Neuronal stem cell (in vitro differentiated cells): ENCODE measurements at regions not wholly inside any gene's neighbourhood (a gene's known extent, or its start where the extent isn't known, plus 50 kb on each side); places are given as distances from the start of the nearest gene placed in this dataset.
"Not testable (repeated sequence)": the region's sequence is repeated elsewhere in the genome, so short reads cannot be mapped to it uniquely, and the experiment has no call there.

Source experiments
- DNase-seq: peaks from one replicate; pipeline ENCODE4 v3.0.0-alpha.2; 2013; ENCODE audit warnings: low spot score
- H2AFZ ChIP-seq: one replicate; pipeline ENCODE4 v1.6.1; 2013; ENCODE audit warnings: mild to moderate bottlenecking, low read length, inconsistent platforms
- H2AK5ac ChIP-seq: 2 replicates; pipeline ENCODE4 v1.6.1; 2013; ENCODE audit warnings: low read depth, mild to moderate bottlenecking, inconsistent platforms, low read length, moderate library complexity, mixed read lengths
- H2BK120ac ChIP-seq: 2 replicates; pipeline ENCODE4 v1.6.1; 2013; ENCODE audit warnings: low read depth, mild to moderate bottlenecking, inconsistent platforms, low read length, moderate library complexity, mixed read lengths
- H2BK12ac ChIP-seq: one replicate; pipeline ENCODE4 v1.6.1; 2013; ENCODE audit warnings: low read length, inconsistent platforms
- H2BK15ac ChIP-seq: 2 replicates; pipeline ENCODE4 v1.6.1; 2013; ENCODE audit warnings: mild to moderate bottlenecking, low read length, inconsistent platforms, mixed read lengths
- H2BK5ac ChIP-seq: one replicate; pipeline ENCODE4 v1.6.1; 2013; ENCODE audit warnings: inconsistent platforms, mild to moderate bottlenecking, low read length, moderate library complexity
- H3K14ac ChIP-seq: one replicate; pipeline ENCODE4 v1.6.1; 2013; ENCODE audit warnings: low read length, inconsistent platforms
- H3K18ac ChIP-seq: 2 replicates; pipeline ENCODE4 v1.6.1; 2013; ENCODE audit warnings: low read length, inconsistent platforms
- H3K23ac ChIP-seq: 2 replicates; pipeline ENCODE4 v1.6.1; 2013; ENCODE audit warnings: low read depth, mild to moderate bottlenecking, mixed read lengths, low read length, inconsistent platforms; ENCODE audit not compliant: poor library complexity
- H3K27ac ChIP-seq: replicated peaks from 3 replicates; pipeline ENCODE4 v1.5.1; 2013; ENCODE audit warnings: low read length, inconsistent platforms
- H3K27me3 ChIP-seq, 3 experiments: 2 replicates each; pipeline ENCODE4 v1.6.1; 2013; ENCODE audit warnings: low read length in 3 of 3, mild to moderate bottlenecking in 2 of 3, inconsistent platforms in 1 of 3, low read depth in 1 of 3, mixed read lengths in 1 of 3, moderate library complexity in 1 of 3; ENCODE audit not compliant: control insufficient read depth in 3 of 3, insufficient read depth in 3 of 3
- H3K36me3 ChIP-seq, 2 donors: replicated peaks in 1 of 2; 2 replicates each; pipeline ENCODE4 v1.6.1; 2013; ENCODE audit warnings: low read length in 2 of 2; ENCODE audit not compliant: control insufficient read depth in 2 of 2, insufficient read depth in 2 of 2
- H3K4ac ChIP-seq: 2 replicates; pipeline ENCODE4 v1.6.1; 2013; ENCODE audit warnings: inconsistent platforms, mild to moderate bottlenecking, low read length, moderate library complexity
- H3K4me1 ChIP-seq, 2 donors: 1 replicate in 1 of 2; 2 replicates in 1 of 2; pipeline ENCODE4 v1.6.1; 2013; ENCODE audit warnings: low read length in 2 of 2, low read depth in 1 of 2; ENCODE audit not compliant: control insufficient read depth in 2 of 2, insufficient read depth in 1 of 2
- H3K4me2 ChIP-seq: one replicate; pipeline ENCODE4 v1.6.1; 2013; ENCODE audit warnings: mild to moderate bottlenecking, low read length, inconsistent platforms; ENCODE audit not compliant: insufficient read depth, poor library complexity, severe bottlenecking
- H3K4me3 ChIP-seq, 2 donors: 2 replicates each; pipeline ENCODE4 v1.5.1; 2013; ENCODE audit warnings: low read length in 2 of 2, mild to moderate bottlenecking in 2 of 2, inconsistent platforms in 1 of 2, moderate library complexity in 1 of 2
- H3K79me1 ChIP-seq: one replicate; pipeline ENCODE4 v1.6.1; 2013; ENCODE audit warnings: low read depth, mild to moderate bottlenecking, inconsistent platforms, low read length, moderate library complexity
- H3K9ac ChIP-seq: one replicate; pipeline ENCODE4 v1.6.1; 2013; ENCODE audit warnings: mild to moderate bottlenecking, low read depth, low read length, inconsistent platforms; ENCODE audit not compliant: poor library complexity
- H3K9me3 ChIP-seq, 2 donors: replicated peaks in 1 of 2; 2 replicates each; pipeline versions ENCODE3 to v1.6.1; 2013; ENCODE audit warnings: low read length in 2 of 2, mild to moderate bottlenecking in 2 of 2, inconsistent platforms in 1 of 2, low read depth in 1 of 2, mixed read lengths in 1 of 2, moderate library complexity in 1 of 2; ENCODE audit not compliant: control insufficient read depth in 2 of 2, insufficient read depth in 1 of 2
- H4K8ac ChIP-seq: one replicate; pipeline ENCODE4 v1.6.1; 2013; ENCODE audit warnings: low read depth, mild to moderate bottlenecking, inconsistent platforms, low read length, moderate library complexity
- H4K91ac ChIP-seq: one replicate; pipeline ENCODE4 v1.6.1; 2013; ENCODE audit warnings: low read length, low read depth, mild to moderate bottlenecking, inconsistent platforms; ENCODE audit not compliant: poor library complexity
- WGBS, 2 donors: extraction: QIAGEN DNeasy Blood & Tissue Kit; methylation state at CpG; one replicate each; pipeline ENCODE4 v1.1.7; 2013; ENCODE audit warnings: missing lambda C conversion rate in 2 of 2, mixed read lengths in 1 of 2; ENCODE audit not compliant: insufficient read length in 2 of 2, insufficient replicate concordance in 1 of 2; ENCODE audit errors: extremely low coverage in 2 of 2; 5-methylcytosine and 5-hydroxymethylcytosine counted together

DNA sequence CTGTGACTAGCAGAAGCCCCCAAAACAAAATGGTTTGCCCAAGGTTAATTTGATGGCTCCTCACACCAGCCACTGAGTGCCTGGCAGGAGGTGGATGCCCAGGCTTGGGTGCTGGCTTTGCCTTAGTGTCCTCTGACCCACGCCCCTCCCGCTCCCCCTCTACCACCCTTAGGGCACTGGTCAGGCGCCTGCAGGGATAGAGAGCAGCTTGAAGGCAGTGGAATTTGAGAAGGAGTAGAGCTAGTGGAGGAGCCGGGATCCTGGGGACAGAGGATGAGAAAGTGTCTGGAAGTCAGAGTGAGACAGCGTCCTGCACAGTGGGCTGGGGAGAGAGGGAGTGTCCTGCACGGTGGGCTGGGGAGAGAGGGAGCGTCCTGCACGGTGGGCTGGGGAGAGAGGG lies 139.4 kb downstream of the DNAJB6 start:
- Histone ChIP-seq H2BK5ac (no peak overlapping the region), H2BK120ac (no peak overlapping the region), H4K91ac (no peak overlapping the region), H3K36me3 (no peaks in the 10 kb centered on the region), H4K8ac (no peak overlapping the region), H3K4ac (no peak overlapping the region), H3K4me1 (no peaks in the 10 kb centered on the region), H2AK5ac (no peak overlapping the region), H3K23ac (no peak overlapping the region), H2BK12ac (no peak overlapping the region), H3K27me3 (peaks cover 0 to 2% (median 0%) of the 10 kb centered on the region in 3 experiments), H3K79me1 (peaks cover 2% of the 10 kb centered on the region), H3K14ac (no peak overlapping the region), H3K4me2 (no peak overlapping the region), H3K9me3 (peaks cover 13 to 34% of the 10 kb centered on the region in 2 donors), H3K9ac (no peak overlapping the region), H3K4me3 (no peak overlapping the region), H3K27ac (no peak overlapping the region), H3K18ac (no peak overlapping the region), H2BK15ac (no peak overlapping the region), H2AFZ (no peak overlapping the region)
- no peak for DNase-seq
- no CpG with 5 or more reads among the region's 8 CpGs for WGBS, 2 donors

- no peak overlapping the region for H4K91ac ChIP-seq
- H3K4me1 ChIP-seq, result no peaks in the 10 kb centered on the region
- no peak overlapping the region for H3K23ac ChIP-seq
- H2BK5ac ChIP-seq, result no peak overlapping the region
- peak overlapping the region; percentile 32 for H3K18ac ChIP-seq
- H3K4ac ChIP-seq, result no peak overlapping the region
- H2BK12ac ChIP-seq, result no peak overlapping the region
- no peak for DNase-seq
- no CpG with 5 or more reads among the region's 17 CpGs for WGBS, 2 donors
- peaks cover 0 to 1% of the 10 kb centered on the region in 2 donors for H3K36me3 ChIP-seq
- peaks cover 0 to 6% (median 0%) of the 10 kb centered on the region in 3 experiments for H3K27me3 ChIP-seq
- H3K4me3 ChIP-seq, result no peak overlapping the region
- peaks cover 15 to 28% of the 10 kb centered on the region in 2 donors for H3K9me3 ChIP-seq
- H2AFZ ChIP-seq, result no peak overlapping the region
- no peak overlapping the region for H3K27ac ChIP-seq
- H3K79me1 ChIP-seq, result peaks cover under 1% of the 10 kb centered on the region
- no peak overlapping the region for H3K9ac ChIP-seq
- no peak overlapping the region for H4K8ac ChIP-seq
- no peak overlapping the region for H3K4me2 ChIP-seq
- no peak overlapping the region for H2BK120ac ChIP-seq
- H2BK15ac ChIP-seq, result no peak overlapping the region
- H3K14ac ChIP-seq, result peak overlapping the region; percentile 14
- H2AK5ac ChIP-seq, result no peak overlapping the region
Observed at GRCh38 chr7:157476654-157477549, 140.1 kb downstream of the DNAJB6 start.

GRCh38 chr7:157477550-157478212 lies 140.9 kb downstream of the DNAJB6 start:
- DNase-seq, result no peak
- Histone ChIP-seq H3K9me3 (peaks cover 13 to 20% of the 10 kb centered on the region in 2 donors), H3K4me3 (no peak overlapping the region), H2BK12ac (peak overlapping the region; percentile 14), H2BK120ac (no peak overlapping the region), H3K27ac (no peak overlapping the region), H3K4me2 (no peak overlapping the region), H2AK5ac (no peak overlapping the region), H2BK5ac (no peak overlapping the region), H3K36me3 (peaks cover 0 to 4% of the 10 kb centered on the region in 2 donors), H3K14ac (peak overlapping the region; percentile 14), H3K27me3 (peaks cover 0 to 9% (median 0%) of the 10 kb centered on the region in 3 experiments), H4K91ac (no peak overlapping the region), H3K18ac (peak overlapping the region; percentile 42), H3K9ac (no peak overlapping the region), H3K79me1 (peaks cover 5% of the 10 kb centered on the region), H3K4me1 (no peaks in the 10 kb centered on the region), H3K23ac (peak overlapping the region; percentile 32), H4K8ac (no peak overlapping the region), H3K4ac (no peak overlapping the region), H2BK15ac (no peak overlapping the region), H2AFZ (no peak overlapping the region)
- no CpG with 5 or more reads among the region's 20 CpGs for WGBS, 2 donors

- H2AK5ac ChIP-seq, H2BK5ac ChIP-seq, H2AFZ ChIP-seq, H3K36me3 ChIP-seq, H3K23ac ChIP-seq, H3K4me3 ChIP-seq, H3K4ac ChIP-seq, H2BK15ac ChIP-seq, H3K14ac ChIP-seq, H3K18ac ChIP-seq, H3K9ac ChIP-seq, DNase-seq, H3K4me2 ChIP-seq, H3K79me1 ChIP-seq, H3K27ac ChIP-seq, H4K91ac ChIP-seq, H2BK12ac ChIP-seq, H2BK120ac ChIP-seq, H4K8ac ChIP-seq, H3K4me1 ChIP-seq, H3K27me3 ChIP-seq: not testable (repeated sequence)
- WGBS, 2 donors, result no CpG with 5 or more reads among the region's 13 CpGs
- peaks cover 11 to 12% of the 10 kb centered on the region in 2 donors for H3K9me3 ChIP-seq
Observed at GRCh38 chr7:157478611-157479010, 141.8 kb downstream of the DNAJB6 start.
